Kidney epithelial cell (primary cell): ENCODE measurements at regions not wholly inside any gene's neighbourhood (a gene's known extent, or its start where the extent isn't known, plus 50 kb on each side); places are given as distances from the start of the nearest gene placed in this dataset.

Source experiments
- DNase-seq: peaks from one replicate; pipeline ENCODE4 v3.0.0-alpha.2; 2010; ENCODE audit warnings: low read depth
- H3K27me3 ChIP-seq: 2 replicates; pipeline ENCODE4 v1.6.0; 2011; ENCODE audit warnings: low read length; ENCODE audit not compliant: control insufficient read depth, insufficient read depth
- H3K36me3 ChIP-seq: 2 replicates; pipeline ENCODE4 v1.5.1; 2011; ENCODE audit warnings: low read length; ENCODE audit not compliant: control insufficient read depth, insufficient read depth
- H3K4me3 ChIP-seq: 2 replicates; pipeline ENCODE4 v1.5.1; 2011; ENCODE audit warnings: low read depth, mild to moderate bottlenecking, control low read depth, low read length
- CTCF ChIP-seq: IDR thresholded peaks from 2 replicates; pipeline ENCODE4 v1.5.1; 2011; ENCODE audit warnings: mild to moderate bottlenecking, moderate library complexity, low read length, control low read depth, inconsistent platforms; ENCODE audit not compliant: insufficient read depth, poor library complexity, severe bottlenecking

- Histone ChIP-seq H3K4me3 (no peak overlapping the region), H3K36me3 (no peaks in the 10 kb centered on the region), H3K27me3 (no peaks in the 10 kb centered on the region)
- TF ChIP-seq CTCF, result no peak
- DNase-seq, result no peak
Observed at GRCh38 chr1:163422738-163423404, 101.1 kb downstream of the NUF2 start.

- no peak for DNase-seq
- no peak overlapping the region for H3K4me3 ChIP-seq
- H3K36me3 ChIP-seq, result no peaks in the 10 kb centered on the region
- no peaks in the 10 kb centered on the region for H3K27me3 ChIP-seq
- TF ChIP-seq CTCF, result no peak
Observed at GRCh38 chr1:163426505-163427251, 104.9 kb downstream of the NUF2 start.

- no peak for TF ChIP-seq CTCF
- no peaks in the 10 kb centered on the region for H3K36me3 ChIP-seq
- H3K27me3 ChIP-seq, result no peaks in the 10 kb centered on the region
- H3K4me3 ChIP-seq, result no peak overlapping the region
- no peak for DNase-seq
Observed at GRCh38 chr1:163427279-163427678, 105.5 kb downstream of the NUF2 start.

- Histone ChIP-seq H3K27me3 (no peaks in the 10 kb centered on the region), H3K4me3 (no peak overlapping the region), H3K36me3 (no peaks in the 10 kb centered on the region)
- no peak for DNase-seq
- no peak for TF ChIP-seq CTCF
Observed at GRCh38 chr1:163436140-163436812, 114.5 kb downstream of the NUF2 start.

GRCh38 chr1:163439471-163439870 is 117.7 kb downstream of the NUF2 start:
- no peak for TF ChIP-seq CTCF
- Histone ChIP-seq H3K36me3 (no peaks in the 10 kb centered on the region), H3K27me3 (no peaks in the 10 kb centered on the region)

More at GRCh38 chr1:163439471-163439870, 117.7 kb downstream of the NUF2 start:
- H3K4me3 ChIP-seq, result no peak overlapping the region
- DNase-seq, result no peak
